ENCODE measurements at regions not wholly inside any gene's neighbourhood (a gene's known extent, or its start where the extent isn't known, plus 50 kb on each side); places are given as distances from the start of the nearest gene placed in this dataset.

DNA sequence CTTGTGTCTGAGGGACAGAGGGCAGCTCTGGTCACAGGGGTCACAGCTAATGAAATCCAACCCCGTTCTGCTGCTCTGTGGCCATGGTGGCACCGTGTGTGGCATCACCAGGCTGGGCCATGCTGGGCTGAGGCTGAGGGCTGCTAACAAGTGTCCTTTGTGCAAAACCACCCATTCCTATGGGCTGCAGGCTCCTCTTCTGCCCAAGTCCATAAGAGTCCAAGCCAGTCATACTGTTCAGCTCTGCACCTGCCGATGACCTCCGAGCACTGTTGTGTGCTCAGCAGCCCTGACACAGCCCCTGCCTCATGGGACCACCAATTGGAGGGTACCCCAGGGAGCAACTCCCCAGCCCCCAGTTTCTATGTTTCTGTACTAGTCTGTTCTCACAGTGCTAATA, 133.1 kb downstream of the WDR11 start:
- DNase-seq: no peak

DNA sequence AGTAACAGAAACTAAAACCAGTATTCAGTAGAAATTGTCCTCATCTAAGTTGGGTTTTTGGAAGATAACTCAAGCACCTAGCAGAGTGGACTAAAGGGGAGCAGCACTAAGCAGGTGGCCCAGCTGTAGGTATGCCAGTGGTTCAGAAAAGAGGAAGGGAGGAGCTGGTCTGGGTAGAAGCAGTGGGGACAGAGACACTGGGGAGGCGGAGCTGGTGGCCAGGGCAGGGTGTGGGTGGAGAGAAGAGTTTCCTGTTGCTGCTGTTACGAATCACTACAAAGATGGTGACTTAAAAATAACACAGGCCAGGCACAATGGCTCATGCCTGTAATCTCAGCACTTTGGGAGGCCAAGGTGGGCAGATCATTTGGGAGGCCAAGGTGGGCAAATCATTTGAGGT, 136.2 kb downstream of the WDR11 start:
- DNase-seq: no peak

DNA sequence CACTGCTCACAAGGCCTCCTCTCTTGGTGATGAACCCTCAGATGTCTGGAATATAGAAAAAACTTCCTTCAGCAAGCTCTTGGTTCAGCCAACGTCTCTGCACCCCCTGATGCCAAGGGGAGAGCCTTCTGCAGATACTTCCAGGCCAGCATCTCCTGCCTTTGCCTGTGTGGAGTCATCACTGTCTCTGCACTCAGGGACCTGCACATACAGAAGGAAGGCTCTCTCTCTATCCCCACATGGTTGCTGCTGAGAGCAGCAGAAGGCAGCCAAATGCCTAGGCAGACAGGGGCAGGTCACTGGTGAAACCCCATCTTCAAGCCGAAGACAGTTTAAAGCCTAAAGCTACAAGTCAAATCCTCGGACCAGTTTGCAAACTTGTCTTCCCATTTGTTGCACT, 137.6 kb downstream of the WDR11 start:
- no peak for DNase-seq

DNA sequence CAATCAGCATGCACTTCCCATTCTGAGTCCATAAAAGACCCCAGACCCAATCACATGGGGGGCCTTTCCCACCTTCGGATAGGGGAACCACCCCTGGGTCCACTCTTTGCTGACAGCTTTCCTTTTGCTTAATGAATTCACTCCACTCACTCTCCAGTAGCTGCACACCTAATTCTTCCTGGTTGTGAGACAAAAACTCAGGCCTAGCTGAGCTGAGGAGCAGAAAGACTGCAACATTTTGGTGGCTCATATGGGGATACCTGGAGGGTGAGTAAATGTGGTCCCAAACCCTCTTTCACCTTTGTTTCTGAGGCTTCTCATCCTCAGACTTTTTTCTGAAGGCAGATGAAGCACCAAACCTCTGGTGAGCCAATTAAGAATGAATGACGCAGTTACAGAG, 138.1 kb downstream of the WDR11 start:
- DNase-seq: no peak

DNA sequence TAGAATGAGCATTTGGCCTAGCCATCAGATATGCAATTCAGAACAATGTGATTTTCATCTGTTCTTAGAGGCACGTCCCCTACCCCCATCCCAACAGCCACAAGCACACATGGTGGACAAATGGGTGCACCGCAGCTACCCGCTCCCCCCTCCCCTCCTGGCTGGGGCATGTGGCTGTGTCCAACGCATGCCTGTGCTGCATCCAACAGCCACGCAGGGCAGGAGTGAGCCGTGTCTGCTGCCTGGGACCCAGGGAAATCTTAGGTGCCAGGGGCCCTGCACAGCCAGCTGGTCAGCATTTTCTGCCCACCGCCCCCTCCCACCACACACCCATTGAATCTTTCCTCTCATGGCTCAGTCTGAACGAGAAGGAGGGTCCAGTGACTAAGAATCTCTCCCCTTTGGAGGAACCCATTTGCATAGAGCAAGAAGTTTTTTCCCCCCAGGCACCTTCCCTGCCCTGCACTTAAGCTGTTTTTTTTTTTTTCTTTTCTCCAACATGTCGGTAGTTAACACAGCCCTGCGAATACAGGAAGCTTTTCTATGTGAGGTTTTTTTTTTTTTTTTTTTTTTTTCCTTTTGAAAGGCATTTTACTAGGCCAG, 138.9 kb downstream of the WDR11 start:
- DNase-seq: no peak

DNA sequence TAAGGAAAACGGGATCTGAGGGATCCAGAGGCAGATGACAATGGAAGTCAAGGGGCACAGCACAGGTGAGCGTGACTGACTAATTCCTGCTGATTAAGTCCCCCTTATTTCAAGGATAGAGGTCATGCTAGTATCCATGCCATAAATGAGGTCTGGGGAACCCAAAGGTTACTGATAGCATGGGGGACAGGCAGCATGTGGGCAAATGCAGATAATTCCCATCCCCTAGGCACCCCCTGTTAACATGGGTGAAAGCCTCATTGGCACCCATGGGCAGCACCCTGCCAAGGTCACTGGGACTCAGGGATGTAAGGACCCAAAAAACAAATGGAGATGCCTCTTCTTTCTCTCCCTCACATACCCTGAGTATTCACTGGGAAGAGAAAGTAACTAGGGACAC, 139.7 kb downstream of the WDR11 start:
- DNase-seq: no peak

DNA sequence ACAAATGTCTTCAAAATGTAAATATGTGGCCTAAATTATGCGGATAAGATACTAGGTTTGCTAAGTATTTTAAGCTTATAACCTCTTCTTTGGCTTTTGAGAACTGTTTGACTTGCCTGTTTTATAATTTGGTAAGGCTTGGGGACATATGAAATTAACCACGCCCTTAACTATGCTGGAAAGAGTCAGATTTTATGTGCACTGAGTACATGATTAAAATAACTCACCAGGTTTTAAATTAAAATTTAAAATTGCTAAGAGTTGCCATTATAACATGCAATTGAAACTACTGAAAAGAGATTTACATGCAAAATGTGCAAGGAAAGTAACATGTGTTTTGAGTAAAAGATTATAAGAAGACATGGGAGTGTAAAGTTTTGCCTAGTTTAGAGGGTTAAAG, 141.9 kb downstream of the WDR11 start:
- DNase-seq: no peak

DNA sequence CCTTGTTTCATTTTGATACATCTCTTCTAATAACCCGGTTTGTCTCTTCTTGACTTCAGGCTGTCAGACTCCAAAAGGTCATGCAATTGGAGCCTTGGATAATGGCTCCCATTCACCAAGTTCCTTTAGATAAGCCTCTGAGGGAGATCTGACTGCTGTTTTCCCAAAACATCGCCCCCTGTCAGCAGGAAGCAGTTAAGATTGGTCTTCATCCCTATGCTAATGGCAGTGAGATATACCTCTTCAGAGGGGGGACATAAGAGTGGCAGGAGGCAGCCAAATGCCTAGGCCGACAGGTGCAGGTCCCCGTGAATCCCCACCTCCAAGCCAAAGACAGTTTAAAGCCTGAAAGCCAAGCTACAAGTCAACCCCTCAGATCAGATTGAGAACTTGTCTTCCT, 144.6 kb downstream of the WDR11 start:
- DNase-seq: no peak

DNA sequence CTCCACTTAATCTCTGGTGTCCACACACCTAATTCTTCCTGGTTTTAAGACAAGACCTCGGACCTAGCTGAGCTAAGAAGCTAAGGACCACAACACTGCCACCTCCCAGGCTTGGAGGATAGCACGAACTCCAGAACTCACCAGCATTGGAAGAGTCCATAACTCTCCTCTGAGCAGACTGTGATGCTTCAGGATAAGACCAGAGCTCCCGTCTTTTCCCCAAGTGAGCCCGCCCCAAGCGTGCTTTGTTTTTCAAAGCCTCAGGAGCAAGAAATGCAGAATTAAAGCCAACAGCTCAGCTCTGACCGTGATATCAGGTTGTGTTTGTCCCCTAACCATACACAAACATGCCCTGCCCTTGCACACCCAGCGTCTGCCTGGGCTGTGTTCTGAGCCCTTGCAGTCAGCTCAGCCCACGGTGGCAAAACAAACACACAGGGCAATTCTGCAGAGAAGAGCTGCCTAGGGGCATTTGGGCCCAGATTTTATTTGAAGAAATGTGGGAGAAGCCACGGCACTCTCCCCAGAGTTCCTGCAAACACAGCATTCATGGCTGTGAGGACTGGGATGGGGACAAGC, 145.4 kb downstream of the WDR11 start:
- no peak for DNase-seq

DNA sequence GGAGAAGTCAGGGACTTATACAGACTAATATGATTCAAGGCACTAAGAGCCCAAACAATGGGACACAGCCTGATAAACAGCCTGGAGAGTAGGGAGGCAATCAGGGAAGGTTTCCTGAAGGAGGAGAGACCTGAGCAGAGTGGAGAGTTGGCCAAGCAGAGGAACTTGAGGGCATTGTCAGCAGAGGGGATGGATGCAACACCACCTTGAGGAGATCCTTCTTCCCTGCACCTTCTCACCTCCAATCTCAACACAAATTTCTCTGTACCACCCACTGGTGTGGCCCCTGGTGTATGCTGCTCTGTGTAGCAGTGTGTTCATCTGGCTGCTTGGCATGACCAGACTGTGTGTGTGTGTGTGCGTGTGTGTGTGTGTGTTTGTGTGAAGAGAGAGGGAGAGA, 146.2 kb downstream of the WDR11 start:
- DNase-seq: no peak

DNA sequence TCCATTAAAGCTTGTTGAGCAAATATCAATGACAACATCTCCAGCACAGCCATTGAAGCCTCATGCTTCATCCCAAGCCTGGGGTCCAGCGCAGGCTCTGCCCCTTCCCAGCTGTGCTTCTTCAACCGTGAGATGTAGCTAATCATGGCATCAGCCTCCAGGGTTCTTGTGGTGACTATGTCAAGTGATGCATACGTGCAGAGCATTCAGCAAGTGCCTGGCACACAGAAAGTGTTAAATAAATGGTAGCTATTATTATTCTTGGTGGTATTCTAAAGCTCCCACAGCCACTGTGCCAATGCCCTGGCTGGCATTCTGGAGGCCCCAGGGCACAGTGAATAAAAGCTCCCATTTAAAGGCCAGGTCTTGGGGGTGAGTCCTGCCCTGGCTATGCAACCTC, 146.6 kb downstream of the WDR11 start:
- DNase-seq: no peak

DNA sequence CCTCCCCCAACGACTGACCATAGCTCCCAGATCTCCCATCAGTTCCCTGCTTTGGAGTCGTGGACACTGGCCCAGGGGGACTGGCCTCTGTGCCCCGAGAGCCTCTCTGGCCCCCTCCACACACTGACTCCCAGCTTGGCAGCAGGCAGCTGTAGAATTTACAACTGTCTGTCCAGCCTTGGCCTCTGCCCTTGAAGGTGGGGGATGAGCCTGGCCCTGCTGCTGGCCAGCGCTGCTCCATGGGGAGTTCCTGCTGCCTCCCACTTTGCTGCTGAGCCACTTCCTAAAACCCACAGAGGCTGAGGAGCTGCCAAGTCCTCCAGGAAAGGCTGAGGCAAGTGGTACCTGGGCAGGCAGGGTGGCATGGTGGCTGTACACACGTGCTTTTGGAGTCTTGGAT, 147.1 kb downstream of the WDR11 start:
- no peak for DNase-seq

DNA sequence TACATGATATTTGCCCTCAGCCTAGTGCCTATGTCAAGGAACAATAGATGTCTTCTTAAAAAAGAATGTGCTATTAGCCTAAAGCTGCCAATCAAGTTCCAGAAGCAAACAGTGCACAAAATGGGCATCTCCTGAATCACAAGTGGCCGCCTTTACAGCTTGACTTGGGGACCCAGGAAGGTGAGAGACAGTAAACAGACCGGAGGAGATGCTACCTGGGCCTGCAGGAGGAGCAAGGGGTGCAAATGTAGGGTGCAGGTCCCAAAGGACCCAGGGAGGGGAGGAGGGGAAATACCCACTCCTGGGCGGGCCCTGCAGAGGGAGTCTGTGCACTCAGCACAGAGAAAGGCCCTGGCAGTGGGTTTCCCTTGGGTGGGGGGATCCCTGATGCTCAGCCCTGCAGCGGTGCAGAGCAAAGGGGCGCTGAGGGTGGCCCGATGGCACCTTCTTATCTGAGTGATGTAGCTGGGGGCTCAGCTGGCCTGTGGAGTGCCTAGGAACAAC, 147.7 kb downstream of the WDR11 start:
- DNase-seq: no peak

DNA sequence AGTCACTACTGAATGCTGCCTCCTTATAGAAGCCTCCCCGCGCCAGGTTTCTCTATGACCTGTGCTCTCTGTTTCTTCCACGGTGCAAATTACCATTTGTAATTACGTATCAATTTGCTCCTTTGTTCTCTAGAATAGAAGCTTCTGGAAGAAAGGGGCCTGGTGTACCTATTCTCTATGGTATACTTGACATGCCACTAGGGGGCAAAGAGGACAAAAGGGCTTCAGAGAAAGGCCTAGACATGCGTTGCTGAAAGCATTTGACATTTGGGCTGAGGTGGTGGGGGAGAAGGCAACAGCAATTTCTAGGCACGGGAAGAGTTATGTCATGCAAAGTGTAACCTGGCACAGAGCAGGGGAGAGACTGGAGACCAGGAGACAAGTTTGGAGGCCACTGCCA, 148.7 kb downstream of the WDR11 start:
- DNase-seq: no peak

DNA sequence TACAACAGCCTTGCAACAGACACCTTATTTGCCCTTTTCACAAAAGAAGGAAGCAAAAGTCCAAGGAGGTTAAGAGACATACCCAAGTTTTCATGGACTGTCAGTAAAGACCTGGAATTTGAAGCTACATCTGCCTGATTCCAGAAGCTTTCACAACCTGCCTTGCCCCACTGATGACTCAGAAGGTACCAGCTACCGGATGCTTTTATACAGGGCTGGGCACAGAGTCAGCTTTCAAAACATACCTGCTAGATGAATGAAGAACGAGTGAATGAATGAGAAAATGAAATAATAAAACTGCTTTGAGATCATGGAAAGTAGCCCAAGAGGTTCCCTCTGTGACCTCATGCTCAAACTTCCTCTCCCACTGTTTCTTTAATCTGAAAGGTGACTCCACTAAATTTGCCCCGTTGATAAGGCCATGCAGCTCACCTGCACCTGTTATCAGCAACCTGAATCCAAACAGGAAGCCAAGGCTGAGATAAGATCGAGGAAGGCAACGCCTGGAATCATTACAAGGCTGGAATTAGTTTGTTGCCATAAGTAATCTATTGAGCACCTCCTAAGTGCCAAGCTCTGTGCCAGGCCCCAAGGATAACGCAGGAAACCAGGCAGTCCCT, 151.5 kb downstream of the WDR11 start:
- DNase-seq: no peak

DNA sequence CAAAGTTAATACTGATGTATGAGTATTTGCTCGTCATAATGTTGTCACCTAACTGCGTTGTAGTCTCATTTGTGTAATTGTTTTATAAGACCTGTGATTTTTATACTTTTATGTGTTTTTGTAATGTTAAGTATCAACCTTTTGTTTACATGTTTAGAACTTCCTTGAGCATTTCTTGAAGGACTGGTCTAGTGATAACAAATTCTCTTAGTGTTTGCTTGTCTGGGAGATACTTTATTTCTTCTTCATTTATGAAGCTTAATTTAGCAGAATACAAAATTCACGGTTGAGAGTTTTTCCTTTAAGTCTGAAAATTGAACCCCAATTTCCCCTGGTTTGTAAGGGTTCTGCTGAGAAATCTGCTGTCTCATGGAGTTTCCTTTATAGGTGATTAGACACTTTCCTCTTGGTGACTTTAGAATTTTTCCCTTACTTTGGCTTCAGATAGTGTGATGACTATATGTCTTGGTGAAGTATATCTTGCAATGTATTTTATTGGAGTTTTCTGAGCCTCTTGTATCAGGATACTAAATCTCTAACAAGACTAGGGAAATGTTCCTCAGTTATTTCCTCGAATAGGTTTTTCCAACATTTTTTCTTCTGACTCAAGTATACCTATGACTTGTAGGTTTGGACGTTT, 154.9 kb downstream of the WDR11 start:
- no peak for DNase-seq

DNA sequence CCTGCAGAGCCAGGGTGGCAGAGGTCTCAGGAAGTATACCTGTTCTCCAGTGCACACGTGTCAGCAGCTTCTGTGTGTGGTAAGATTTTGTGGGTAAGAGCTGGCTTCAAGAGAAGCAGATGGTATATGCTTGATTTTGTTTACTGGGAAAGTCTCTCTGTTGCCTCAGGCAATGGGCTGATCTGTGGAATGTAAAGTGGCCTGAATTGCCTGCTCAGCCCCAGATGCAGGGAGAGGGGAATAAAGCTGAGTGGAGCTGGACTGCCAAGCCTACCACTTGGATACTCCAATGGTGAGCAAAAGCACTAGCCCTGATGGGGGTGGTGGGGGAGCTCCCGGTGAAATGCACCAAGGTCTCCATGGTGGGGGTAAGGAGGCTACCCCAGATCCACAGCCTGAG, 156.1 kb downstream of the WDR11 start:
- DNase-seq: no peak

DNA sequence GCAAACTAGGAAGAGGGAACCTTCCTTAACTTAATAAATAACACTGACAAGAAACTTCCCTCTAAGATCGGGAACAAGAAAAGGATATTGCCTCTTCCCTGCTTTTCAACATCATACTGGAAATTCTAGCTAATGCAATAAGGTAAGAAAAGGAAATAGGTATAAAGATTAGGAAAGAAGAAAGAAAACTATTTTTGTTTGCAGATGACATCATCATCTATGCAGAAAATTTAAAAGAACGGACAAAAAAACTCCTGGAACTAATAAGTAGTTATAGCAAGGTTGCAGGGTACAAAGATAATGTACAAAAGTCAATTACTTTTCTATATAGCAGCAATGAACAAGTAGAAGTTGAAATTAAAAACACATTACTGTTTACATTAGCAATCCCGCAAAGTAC, 164.8 kb downstream of the WDR11 start:
- no peak for DNase-seq

DNA sequence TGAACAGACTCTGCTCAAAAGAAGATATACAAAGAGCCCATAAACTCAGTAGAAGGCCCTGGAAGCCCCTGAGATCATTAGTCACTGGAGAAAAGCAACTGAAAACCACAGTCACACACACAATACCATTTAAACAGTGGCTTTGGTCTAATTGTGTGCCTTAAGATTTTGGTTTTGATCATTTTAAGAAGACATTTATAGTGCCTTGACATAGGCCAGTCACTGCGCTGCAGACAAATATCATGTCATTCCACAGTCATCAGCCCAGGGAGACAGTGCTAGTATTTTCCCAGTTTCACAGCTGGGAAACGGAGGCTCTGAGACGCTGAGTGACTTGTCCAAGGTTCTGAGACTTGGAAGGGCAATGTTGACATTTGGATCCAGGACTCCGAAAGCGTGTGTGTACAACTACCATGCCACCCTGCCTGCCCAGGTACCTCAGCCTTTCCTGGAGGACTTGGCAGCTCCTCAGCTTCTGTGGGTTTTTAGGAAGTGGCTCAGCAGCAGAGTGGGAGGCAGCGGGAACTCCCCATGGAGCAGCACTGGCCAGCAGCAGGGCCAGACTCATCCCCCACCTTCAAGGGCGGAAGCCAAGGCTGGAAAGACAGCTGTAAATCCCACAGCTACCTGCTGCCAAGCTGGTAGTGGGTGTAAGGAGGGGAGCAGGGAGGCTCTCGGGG, 173.9 kb downstream of the WDR11 start:
- no peak for DNase-seq

DNA sequence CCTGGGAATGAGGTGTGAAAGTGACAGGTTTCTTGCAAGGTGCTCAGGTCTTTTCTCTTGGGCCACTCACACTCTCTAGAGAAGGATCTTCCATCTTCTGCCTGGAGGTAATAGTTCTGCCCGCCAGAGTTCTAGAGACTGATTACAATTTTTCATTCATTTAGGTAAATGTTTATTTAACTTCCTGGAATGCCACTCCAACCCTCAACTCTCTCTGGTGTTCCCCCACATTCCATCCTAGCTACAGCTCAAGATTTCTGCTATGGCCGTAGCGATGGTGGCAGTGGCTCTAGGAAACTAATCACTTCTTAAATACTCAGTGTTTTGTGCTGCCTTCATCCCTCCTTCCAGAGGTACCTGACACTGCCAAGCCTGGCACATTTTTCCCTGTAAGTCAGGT, 174.6 kb downstream of the WDR11 start:
- no peak for DNase-seq

DNA sequence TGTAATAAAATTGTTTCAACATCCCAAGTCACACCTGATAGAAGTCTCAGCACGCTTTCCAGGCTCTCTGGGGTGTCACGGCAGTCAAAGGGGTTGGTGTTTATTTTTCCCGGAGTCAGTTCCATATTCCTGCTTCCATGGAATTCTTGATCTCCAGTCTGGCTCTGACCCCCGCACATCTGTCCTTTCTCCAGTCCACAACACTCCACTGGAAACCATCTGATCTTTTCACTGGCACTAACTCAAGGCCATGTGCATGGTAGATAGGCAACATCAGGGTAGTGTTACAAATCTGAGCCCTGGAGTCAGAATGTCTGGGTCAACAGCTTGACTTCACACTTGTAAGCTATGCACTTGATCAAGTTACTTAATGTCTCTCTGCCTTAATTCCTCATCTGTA, 176.2 kb downstream of the WDR11 start:
- DNase-seq: no peak

DNA sequence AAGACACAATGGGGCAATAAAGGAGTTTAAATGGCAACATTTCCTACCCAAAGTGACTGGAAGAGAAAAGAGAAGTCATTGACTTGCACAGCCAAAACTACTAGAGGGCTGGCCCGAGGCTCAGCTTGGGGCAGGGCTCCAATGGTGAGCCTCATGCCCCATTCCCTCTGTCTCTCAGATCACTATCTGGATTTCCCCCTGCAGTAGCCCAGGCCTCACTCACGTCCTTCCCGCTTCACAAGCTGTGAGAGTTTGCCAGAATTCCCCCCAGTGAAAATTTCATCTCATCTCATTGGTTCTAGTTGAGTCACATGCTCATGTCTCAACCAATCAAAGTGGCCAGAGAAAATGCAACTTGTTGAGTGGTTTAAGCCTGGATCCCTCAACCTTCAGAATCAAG, 181.3 kb downstream of the WDR11 start:
- no peak for DNase-seq

DNA sequence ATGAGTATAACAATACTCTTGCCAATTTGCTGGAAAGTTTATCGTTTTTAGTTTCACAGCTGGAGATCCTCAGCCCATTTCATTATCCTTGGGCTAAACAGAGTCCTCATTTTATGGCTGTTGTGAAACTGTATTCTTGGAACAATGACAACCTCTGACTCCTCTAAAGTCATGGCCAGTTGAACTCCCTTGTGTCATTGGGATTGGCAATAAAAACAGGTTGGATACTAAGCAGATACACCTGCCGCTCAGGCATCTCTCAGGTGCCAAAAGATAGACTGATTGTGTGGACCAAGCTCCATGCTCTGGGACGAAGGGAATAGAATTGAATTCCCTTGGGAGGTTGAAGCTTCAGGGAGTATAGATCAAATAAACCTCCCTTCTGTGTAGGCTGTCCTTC, 182.2 kb downstream of the WDR11 start:
- no peak for DNase-seq

DNA sequence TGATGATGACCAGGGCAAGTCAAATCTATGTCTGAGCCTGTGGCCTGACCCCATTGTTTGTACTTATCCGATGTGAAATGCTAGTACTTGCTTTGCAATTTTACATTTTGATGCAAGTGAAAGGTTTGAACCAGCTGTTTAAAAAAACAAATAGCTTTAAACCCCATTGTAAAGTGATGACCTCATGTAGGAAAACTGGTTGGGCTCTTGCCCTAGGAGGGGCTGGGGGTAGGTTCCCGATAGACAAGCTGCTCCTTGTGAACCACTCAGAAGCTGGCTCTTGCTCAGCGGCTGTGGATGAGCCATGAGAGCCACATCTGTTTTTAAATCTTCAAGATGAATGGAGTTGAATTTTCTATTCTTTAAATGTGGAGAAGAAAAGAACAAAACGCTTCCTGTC, 185.3 kb downstream of the WDR11 start:
- DNase-seq: no peak

Measured in NCI-H526 treated with DMSO at 0.1 percent for 48 hours (cell line).